PC-3 (cell line): ENCODE measurements at regions not wholly inside any gene's neighbourhood (a gene's known extent, or its start where the extent isn't known, plus 50 kb on each side); places are given as distances from the start of the nearest gene placed in this dataset.

Source experiments
- ATAC-seq: fragments of 200-7000 bp; cut with Tn5 transposase; 2 replicates; pipeline ENCODE4 v1.9.1; 2020; ENCODE audit warnings: mild to moderate bottlenecking, moderate library complexity
- BruUV-seq: library from RNA; stranded (reverse); fragments of 400-500 nt; replicated peaks from 2 replicates; lab custom pipeline; 2021; lab: Mats Ljungman, UMichigan
- CTCF ChIA-PET: fragments of 300-600 bp; sonication (Branson Sonifier 250); formaldehyde crosslinking; loops from one replicate; lab custom pipeline; 2022; ENCODE audit warnings: antibody characterized with exemption; lab: Charles Lee
- POLR2A ChIA-PET: fragments of 300-600 bp; sonication (Branson Sonifier 250); formaldehyde crosslinking; loops from one replicate; lab custom pipeline; 2022; ENCODE audit warnings: antibody characterized with exemption; ENCODE audit not compliant: unreplicated experiment; lab: Charles Lee
- DNase-seq: peaks from one replicate; pipeline ENCODE4 v3.0.0-alpha.2; 2015
- H2AFZ ChIP-seq: fragments of 300-600 bp; sonication (generic); 2 replicates; pipeline ENCODE4 v1.6.0; 2016; ENCODE audit warnings: antibody characterized with exemption, low read length
- H3F3A ChIP-seq: fragments of 300-600 bp; sonication (generic); one replicate; pipeline ENCODE4 v1.6.0; 2017; ENCODE audit warnings: antibody characterized with exemption, low read length, control low read depth, mild to moderate bottlenecking; ENCODE audit not compliant: unreplicated experiment
- H3K27ac ChIP-seq: fragments of 300-600 bp; sonication (generic); 2 replicates; pipeline ENCODE4 v1.5.1; 2016; ENCODE audit warnings: mild to moderate bottlenecking, low read length
- H3K27me3 ChIP-seq: fragments of 300-600 bp; sonication (generic); 2 replicates; pipeline ENCODE4 v1.6.1; 2016; ENCODE audit warnings: low read length, mixed read lengths
- H3K36me3 ChIP-seq: fragments of 300-600 bp; sonication (generic); 2 replicates; pipeline ENCODE4 v1.6.1; 2016; ENCODE audit warnings: low read depth, mixed run types, low read length, mixed read lengths
- H3K4me1 ChIP-seq: fragments of 300-600 bp; sonication (generic); 2 replicates; pipeline ENCODE4 v1.5.1; 2016; ENCODE audit warnings: low read length; ENCODE audit not compliant: insufficient read depth
- H3K4me2 ChIP-seq: fragments of 300-600 bp; sonication (generic); 2 replicates; pipeline ENCODE4 v1.6.0; 2016; ENCODE audit warnings: low read length
- H3K4me3 ChIP-seq: fragments of 300-600 bp; sonication (generic); 2 replicates; pipeline ENCODE4 v1.5.1; 2016; ENCODE audit warnings: mild to moderate bottlenecking, low read length, mixed read lengths
- H3K79me2 ChIP-seq: fragments of 300-600 bp; sonication (generic); 2 replicates; pipeline ENCODE4 v1.6.1; 2017; ENCODE audit warnings: low read length, mixed read lengths
- H3K9ac ChIP-seq: fragments of 300-600 bp; sonication (generic); 2 replicates; pipeline ENCODE4 v1.6.0; 2016; ENCODE audit warnings: mild to moderate bottlenecking, low read length
- H3K9me2 ChIP-seq: fragments of 300-600 bp; sonication (generic); replicated peaks from 2 replicates; pipeline ENCODE4 v1.6.1; 2016; ENCODE audit warnings: mixed run types, low read length, mixed read lengths
- H3K9me3 ChIP-seq: fragments of 300-600 bp; sonication (generic); 2 replicates; pipeline ENCODE4 v1.6.1; 2016; ENCODE audit warnings: low read length, mixed read lengths
- H4K20me1 ChIP-seq: fragments of 300-600 bp; sonication (generic); 2 replicates; pipeline ENCODE4 v1.6.1; 2016; ENCODE audit warnings: low read length, mixed read lengths
- EZH2 ChIP-seq: fragments of 300-600 bp; sonication (generic); IDR thresholded peaks from one replicate; pipeline ENCODE4 v1.6.1; 2017; ENCODE audit warnings: antibody characterized with exemption, mild to moderate bottlenecking, low read length; ENCODE audit not compliant: unreplicated experiment
- EZH2phosphoT487 ChIP-seq: fragments of 300-600 bp; sonication (generic); IDR thresholded peaks from 2 replicates; pipeline ENCODE4 v1.6.1; 2018; ENCODE audit warnings: mild to moderate bottlenecking, antibody characterized with exemption, low read length, borderline replicate concordance
- intact Hi-C: fragments of 100-400 bp; cut with micrococcal nuclease; formaldehyde crosslinking; loops from 2 replicates; pipeline ENCODE4 v1.9.0; 2023
- TF ChIP-seq, protein P1 (sequence below): fragments of 300-600 bp; sonication (generic); conservative IDR thresholded peaks from 2 replicates; pipeline ENCODE4 v1.5.1; 2017; ENCODE audit warnings: antibody characterized with exemption, low read depth, mild to moderate bottlenecking, low read length

DNA sequence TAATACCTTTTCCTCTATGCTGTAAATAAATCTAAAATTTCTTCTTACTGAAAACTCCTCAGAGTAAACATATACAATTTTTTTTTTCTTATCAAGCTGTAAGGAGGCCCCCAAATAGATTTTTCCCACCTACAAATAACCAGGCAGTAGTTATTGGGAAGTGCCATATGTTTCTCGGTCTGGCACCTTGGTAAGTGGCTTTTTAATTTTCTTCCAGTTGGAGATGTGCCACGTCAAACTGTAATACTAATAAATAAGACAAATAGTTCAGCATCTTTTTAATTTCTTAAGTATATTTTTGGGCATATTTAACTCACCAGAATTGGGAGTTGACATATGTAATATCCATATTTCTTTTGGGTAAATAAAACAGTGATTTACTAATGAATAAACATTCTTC, 346.3 kb downstream of the DIPK2A start:
- DNase-seq (no peak), ATAC-seq (no peak)
- ChIA-PET CTCF (no interaction called here), POLR2A (no interaction called here)
- no peak overlapping the region for H3K4me3 ChIP-seq
- no peaks in the 10 kb centered on the region for H3F3A ChIP-seq
- H3K9me3 ChIP-seq = no peaks in the 10 kb centered on the region
- H3K4me2 ChIP-seq = no peak overlapping the region
- H3K9ac ChIP-seq = no peak overlapping the region
- H3K36me3 ChIP-seq = no peaks in the 10 kb centered on the region
- BruUV-seq = no TSS peak
- peaks cover 6% of the 10 kb centered on the region; the same call in 1 of the 2 replicates for H3K4me1 ChIP-seq
- no peaks in the 10 kb centered on the region for H4K20me1 ChIP-seq
- H3K27me3 ChIP-seq = no peaks in the 10 kb centered on the region
- intact Hi-C loops = no loop called here
- no peak overlapping the region for H3K27ac ChIP-seq
- H3K79me2 ChIP-seq = no peaks in the 10 kb centered on the region
- H2AFZ ChIP-seq = no peak overlapping the region
- TF ChIP-seq EZH2phosphoT487 (no peak), EZH2 (no peak)
- TF ChIP-seq, protein P1, sequence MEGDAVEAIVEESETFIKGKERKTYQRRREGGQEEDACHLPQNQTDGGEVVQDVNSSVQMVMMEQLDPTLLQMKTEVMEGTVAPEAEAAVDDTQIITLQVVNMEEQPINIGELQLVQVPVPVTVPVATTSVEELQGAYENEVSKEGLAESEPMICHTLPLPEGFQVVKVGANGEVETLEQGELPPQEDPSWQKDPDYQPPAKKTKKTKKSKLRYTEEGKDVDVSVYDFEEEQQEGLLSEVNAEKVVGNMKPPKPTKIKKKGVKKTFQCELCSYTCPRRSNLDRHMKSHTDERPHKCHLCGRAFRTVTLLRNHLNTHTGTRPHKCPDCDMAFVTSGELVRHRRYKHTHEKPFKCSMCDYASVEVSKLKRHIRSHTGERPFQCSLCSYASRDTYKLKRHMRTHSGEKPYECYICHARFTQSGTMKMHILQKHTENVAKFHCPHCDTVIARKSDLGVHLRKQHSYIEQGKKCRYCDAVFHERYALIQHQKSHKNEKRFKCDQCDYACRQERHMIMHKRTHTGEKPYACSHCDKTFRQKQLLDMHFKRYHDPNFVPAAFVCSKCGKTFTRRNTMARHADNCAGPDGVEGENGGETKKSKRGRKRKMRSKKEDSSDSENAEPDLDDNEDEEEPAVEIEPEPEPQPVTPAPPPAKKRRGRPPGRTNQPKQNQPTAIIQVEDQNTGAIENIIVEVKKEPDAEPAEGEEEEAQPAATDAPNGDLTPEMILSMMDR = no peak
- no peaks in the 10 kb centered on the region for H3K9me2 ChIP-seq

DNA sequence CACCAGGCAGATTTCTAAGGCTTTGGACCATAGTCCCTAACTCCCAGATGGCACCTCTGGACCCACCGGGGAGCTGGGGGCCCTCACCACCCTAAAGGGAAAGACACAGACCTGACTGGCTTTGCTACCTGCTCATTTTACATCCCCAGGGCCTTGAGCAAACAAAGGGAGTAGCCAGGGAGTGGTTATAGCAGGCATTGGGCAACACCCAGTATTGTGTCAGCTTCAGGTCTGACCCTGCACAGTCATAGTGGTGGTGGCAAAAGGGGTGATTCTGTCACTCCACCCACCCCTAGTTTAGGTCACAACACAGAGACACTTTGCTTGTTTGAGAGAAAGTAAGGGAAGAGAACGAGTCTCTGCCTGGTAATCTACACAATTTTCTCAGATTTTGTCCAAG, 352.5 kb downstream of the DIPK2A start:
- Histone ChIP-seq H3K36me3 (no peaks in the 10 kb centered on the region; the same call in 1 of the 2 replicates), H3F3A (no peaks in the 10 kb centered on the region), H3K4me1 (peaks cover 12% of the 10 kb centered on the region), H3K9me3 (no peaks in the 10 kb centered on the region), H3K9ac (no peak overlapping the region; the same call in 1 of the 2 replicates), H3K79me2 (no peaks in the 10 kb centered on the region), H3K9me2 (no peaks in the 10 kb centered on the region), H2AFZ (peak overlapping the region; percentile 41), H3K27ac (peak overlapping the region; percentile 49), H3K4me2 (peak overlapping the region; percentile 44; the same call in 1 of the 2 replicates), H3K4me3 (no peak overlapping the region), H3K27me3 (no peaks in the 10 kb centered on the region), H4K20me1 (no peaks in the 10 kb centered on the region)
- ChIA-PET CTCF (no interaction called here), POLR2A (interaction anchor here (0.6 kb wide), 1 partner anchor 10 kb away, joined by 4 read pairs; no protein-coding TSS in a partner anchor)
- ATAC-seq (peak; percentile 90), DNase-seq (peak; percentile 68)
- intact Hi-C loops = no loop called here
- no TSS peak for BruUV-seq
- TF ChIP-seq EZH2 (no peak), EZH2phosphoT487 (no peak)
- TF ChIP-seq, protein P1 = no peak

DNA sequence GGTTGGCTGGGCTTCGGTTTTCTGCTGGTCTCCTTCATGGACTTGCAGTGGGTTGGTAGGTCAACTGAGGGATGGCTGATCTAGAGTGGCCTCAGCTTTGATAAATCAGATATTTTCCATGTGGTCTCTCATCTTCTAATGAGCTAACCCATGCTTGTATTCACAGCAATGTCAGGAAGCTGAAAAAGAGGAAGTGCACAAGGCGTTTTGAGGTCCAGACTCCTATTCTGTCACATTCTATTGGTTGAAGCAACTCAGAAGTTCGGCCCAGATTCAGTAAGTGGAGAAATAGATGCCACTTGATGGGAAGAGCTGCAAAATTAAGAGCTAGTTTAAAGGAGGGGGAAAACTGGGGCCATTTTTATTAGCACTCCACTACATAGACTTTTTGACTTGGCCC, 361.2 kb downstream of the DIPK2A start:
- Histone ChIP-seq H3K4me3 (no peak overlapping the region), H3K79me2 (no peaks in the 10 kb centered on the region), H3K4me1 (no peaks in the 10 kb centered on the region), H3K27me3 (no peaks in the 10 kb centered on the region), H3K27ac (no peak overlapping the region), H3F3A (no peaks in the 10 kb centered on the region), H3K9me2 (no peaks in the 10 kb centered on the region), H3K9ac (no peak overlapping the region), H2AFZ (no peak overlapping the region), H4K20me1 (no peaks in the 10 kb centered on the region), H3K9me3 (no peaks in the 10 kb centered on the region), H3K4me2 (no peak overlapping the region), H3K36me3 (no peaks in the 10 kb centered on the region; the same call in 1 of the 2 replicates)
- intact Hi-C loops = no loop called here
- CTCF ChIA-PET = no interaction called here
- ATAC-seq (no peak), DNase-seq (no peak)
- no TSS peak for BruUV-seq
- TF ChIP-seq, protein P1 = no peak
- TF ChIP-seq EZH2 (no peak), EZH2phosphoT487 (no peak)
- POLR2A ChIA-PET = no interaction called here
